Small intestine (tissue), 7 donors: ENCODE measurements at regions not wholly inside any gene's neighbourhood (a gene's known extent, or its start where the extent isn't known, plus 50 kb on each side); places are given as distances from the start of the nearest gene placed in this dataset.

Experiments
- DNase-seq, 2 donors: peaks; one replicate each; pipeline versions ENCODE4 v3.0.0 to v3.0.0-alpha.2; 2013
- FAIRE-seq: peaks from 2 replicates; lab custom pipeline; 2012; peaks lifted over from hg19 to GRCh38; lab: Jason Lieb, UNC
- H3K27ac ChIP-seq, 3 donors: one replicate each; pipeline ENCODE4 v1.5.1; 2013; ENCODE audit warnings: low read length in 2 of 3, mild to moderate bottlenecking in 2 of 3, control low read depth in 1 of 3, inconsistent platforms in 1 of 3, low read depth in 1 of 3, moderate library complexity in 1 of 3
- H3K27me3 ChIP-seq, 3 donors: one replicate each; pipeline ENCODE4 v1.6.1; 2013; ENCODE audit warnings: low read length in 3 of 3, inconsistent platforms in 1 of 3; ENCODE audit not compliant: control insufficient read depth in 3 of 3, insufficient read depth in 3 of 3
- H3K36me3 ChIP-seq, 3 donors: one replicate each; pipeline ENCODE4 v1.6.1; 2013; ENCODE audit warnings: low read length in 3 of 3, inconsistent platforms in 1 of 3, low read depth in 1 of 3, mild to moderate bottlenecking in 1 of 3, moderate library complexity in 1 of 3; ENCODE audit not compliant: control insufficient read depth in 3 of 3, insufficient read depth in 2 of 3
- H3K4me1 ChIP-seq, 3 donors: one replicate each; pipeline ENCODE4 v1.6.1; 2013; ENCODE audit warnings: low read length in 2 of 3, inconsistent platforms in 1 of 3, low read depth in 1 of 3, mild to moderate bottlenecking in 1 of 3, moderate library complexity in 1 of 3; ENCODE audit not compliant: control insufficient read depth in 3 of 3, insufficient read depth in 2 of 3
- H3K4me3 ChIP-seq, 3 donors: one replicate each; pipeline ENCODE4 v1.5.1; 2013; ENCODE audit warnings: low read length in 3 of 3, control low read depth in 1 of 3, inconsistent platforms in 1 of 3, low read depth in 1 of 3, mild to moderate bottlenecking in 1 of 3, moderate library complexity in 1 of 3
- H3K9me3 ChIP-seq, 2 donors: one replicate each; pipeline ENCODE4 v1.6.1; 2013; ENCODE audit warnings: low read depth in 1 of 2, low read length in 1 of 2; ENCODE audit not compliant: control insufficient read depth in 2 of 2, insufficient read depth in 1 of 2
- WGBS, 3 donors: extraction: QIAGEN DNeasy Blood & Tissue Kit; methylation state at CpG; one replicate each; pipeline ENCODE4 v1.1.7; 2013; 5-methylcytosine and 5-hydroxymethylcytosine counted together
- donor health status: healthy with polysubstance abuse.
- donor health status: control.
- donor health status: control.
- donor health status: Bipolar disorder and iron deficiency.
- donor health status: healthy.

GRCh38 chr2:221774136-221774535 is 202.0 kb upstream of the EPHA4 start:
- DNase-seq = no peak
- H3K9me3 ChIP-seq = no peaks in the 10 kb centered on the region
- H3K4me1 ChIP-seq = no peaks in the 10 kb centered on the region
- no peak overlapping the region for H3K27ac ChIP-seq
- H3K36me3 ChIP-seq = no peaks in the 10 kb centered on the region
- H3K4me3 ChIP-seq = no peak overlapping the region
- WGBS, 3 donors = 66 to 80% (median 72%) methylated on average over 5 of the region's 5 CpGs
- FAIRE-seq = no peak
- peaks cover 0 to 1% (median 0%) of the 10 kb centered on the region in 3 donors for H3K27me3 ChIP-seq

- no peaks in the 10 kb centered on the region for H3K36me3 ChIP-seq
- WGBS, 3 donors = 84 to 97% (median 95%) methylated on average over 1 of the region's 1 CpG
- FAIRE-seq = no peak
- no peaks in the 10 kb centered on the region for H3K4me1 ChIP-seq
- no peaks in the 10 kb centered on the region for H3K9me3 ChIP-seq
- H3K4me3 ChIP-seq = no peak overlapping the region
- no peaks in the 10 kb centered on the region for H3K27me3 ChIP-seq
- DNase-seq = no peak
- H3K27ac ChIP-seq = no peak overlapping the region
Observed at GRCh38 chr2:221771297-221771696, 199.2 kb upstream of the EPHA4 start.

GRCh38 chr2:221767106-221768012 is 195.3 kb upstream of the EPHA4 start:
- H3K27me3 ChIP-seq = no peaks in the 10 kb centered on the region
- H3K36me3 ChIP-seq = no peaks in the 10 kb centered on the region
- H3K27ac ChIP-seq = no peak overlapping the region
- FAIRE-seq (no peak), DNase-seq (no peak)
- no peak overlapping the region for H3K4me3 ChIP-seq
- 68 to 73% (median 72%) methylated on average over 9 of the region's 9 CpGs for WGBS, 3 donors
- H3K4me1 ChIP-seq = no peaks in the 10 kb centered on the region
- no peaks in the 10 kb centered on the region for H3K9me3 ChIP-seq

- no peak for FAIRE-seq
- no peaks in the 10 kb centered on the region for H3K27me3 ChIP-seq
- 58 to 67% (median 62%) methylated on average over 1 of the region's 1 CpG for WGBS, 3 donors
- H3K4me1 ChIP-seq = no peaks in the 10 kb centered on the region
- H3K36me3 ChIP-seq = no peaks in the 10 kb centered on the region
- H3K27ac ChIP-seq = no peak overlapping the region
- H3K4me3 ChIP-seq = no peak overlapping the region
- no peak for DNase-seq
- H3K9me3 ChIP-seq = peaks cover 0 to 3% of the 10 kb centered on the region in 2 donors
Observed at GRCh38 chr2:221762496-221762895, 190.4 kb upstream of the EPHA4 start.

- 92 to 98% (median 93%) methylated on average over 2 of the region's 2 CpGs for WGBS, 3 donors
- DNase-seq (no peak), FAIRE-seq (no peak)
- Histone ChIP-seq H3K4me1 (no peaks in the 10 kb centered on the region), H3K4me3 (no peak overlapping the region), H3K27ac (no peak overlapping the region), H3K9me3 (peaks cover 0 to 3% of the 10 kb centered on the region in 2 donors), H3K36me3 (no peaks in the 10 kb centered on the region), H3K27me3 (no peaks in the 10 kb centered on the region)
Observed at GRCh38 chr2:221761260-221761659, 189.2 kb upstream of the EPHA4 start.

GRCh38 chr2:221758076-221758475 is 186.0 kb upstream of the EPHA4 start:
- no peak overlapping the region for H3K4me3 ChIP-seq
- FAIRE-seq = no peak
- H3K9me3 ChIP-seq = peaks cover 0 to 3% of the 10 kb centered on the region in 2 donors
- no peaks in the 10 kb centered on the region for H3K36me3 ChIP-seq
- DNase-seq = no peak
- no peaks in the 10 kb centered on the region for H3K4me1 ChIP-seq
- H3K27ac ChIP-seq = no peak overlapping the region
- H3K27me3 ChIP-seq = no peaks in the 10 kb centered on the region
- 41 to 60% (median 55%) methylated on average over 5 of the region's 5 CpGs for WGBS, 3 donors

- Histone ChIP-seq H3K36me3 (no peaks in the 10 kb centered on the region), H3K4me3 (no peak overlapping the region), H3K27ac (no peak overlapping the region), H3K27me3 (no peaks in the 10 kb centered on the region), H3K9me3 (no peaks in the 10 kb centered on the region), H3K4me1 (no peaks in the 10 kb centered on the region)
- WGBS, 3 donors = 82 to 86% (median 85%) methylated on average over 2 of the region's 2 CpGs
- DNase-seq (no peak), FAIRE-seq (no peak)
Observed at GRCh38 chr2:221753401-221753800, 181.3 kb upstream of the EPHA4 start.

GRCh38 chr2:221752781-221753180 is 180.7 kb upstream of the EPHA4 start:
- H3K27ac ChIP-seq = no peak overlapping the region
- H3K4me1 ChIP-seq = no peaks in the 10 kb centered on the region
- 87 to 90% (median 88%) methylated on average over 4 of the region's 4 CpGs for WGBS, 3 donors
- DNase-seq (no peak), FAIRE-seq (no peak)
- H3K9me3 ChIP-seq = no peaks in the 10 kb centered on the region
- H3K4me3 ChIP-seq = no peak overlapping the region
- no peaks in the 10 kb centered on the region for H3K27me3 ChIP-seq
- no peaks in the 10 kb centered on the region for H3K36me3 ChIP-seq
